GM19238 (cell line): ENCODE measurements at regions not wholly inside any gene's neighbourhood (a gene's known extent, or its start where the extent isn't known, plus 50 kb on each side); places are given as distances from the start of the nearest gene placed in this dataset.
"Not testable (repeated sequence)": the region's sequence is repeated elsewhere in the genome, so short reads cannot be mapped to it uniquely, and the experiment has no call there.

Experiments used
- DNase-seq: peaks from one replicate; pipeline ENCODE4 v3.0.0; 2011; ENCODE audit warnings: low spot score; ENCODE audit not compliant: insufficient read length

DNA sequence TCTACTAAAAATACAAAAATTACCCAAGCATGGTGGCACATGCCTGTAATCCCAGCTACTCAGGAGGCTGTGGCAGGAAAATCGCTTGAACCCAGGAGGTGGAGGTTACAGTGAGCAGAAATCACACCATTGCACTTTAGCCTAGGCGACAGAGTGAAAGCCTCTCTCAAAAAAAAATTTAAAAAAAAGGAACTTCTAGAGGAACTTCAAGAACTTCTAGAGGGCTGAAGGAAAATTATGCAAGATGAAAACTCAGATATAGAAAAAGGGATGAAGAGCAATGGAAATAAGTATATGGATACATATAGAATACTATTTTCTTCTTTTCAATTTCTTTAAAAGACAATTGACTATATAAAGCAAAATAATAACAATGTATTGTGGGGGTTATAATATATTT lies 51.2 kb upstream of the PRR5 start:
- no peak for DNase-seq

DNA sequence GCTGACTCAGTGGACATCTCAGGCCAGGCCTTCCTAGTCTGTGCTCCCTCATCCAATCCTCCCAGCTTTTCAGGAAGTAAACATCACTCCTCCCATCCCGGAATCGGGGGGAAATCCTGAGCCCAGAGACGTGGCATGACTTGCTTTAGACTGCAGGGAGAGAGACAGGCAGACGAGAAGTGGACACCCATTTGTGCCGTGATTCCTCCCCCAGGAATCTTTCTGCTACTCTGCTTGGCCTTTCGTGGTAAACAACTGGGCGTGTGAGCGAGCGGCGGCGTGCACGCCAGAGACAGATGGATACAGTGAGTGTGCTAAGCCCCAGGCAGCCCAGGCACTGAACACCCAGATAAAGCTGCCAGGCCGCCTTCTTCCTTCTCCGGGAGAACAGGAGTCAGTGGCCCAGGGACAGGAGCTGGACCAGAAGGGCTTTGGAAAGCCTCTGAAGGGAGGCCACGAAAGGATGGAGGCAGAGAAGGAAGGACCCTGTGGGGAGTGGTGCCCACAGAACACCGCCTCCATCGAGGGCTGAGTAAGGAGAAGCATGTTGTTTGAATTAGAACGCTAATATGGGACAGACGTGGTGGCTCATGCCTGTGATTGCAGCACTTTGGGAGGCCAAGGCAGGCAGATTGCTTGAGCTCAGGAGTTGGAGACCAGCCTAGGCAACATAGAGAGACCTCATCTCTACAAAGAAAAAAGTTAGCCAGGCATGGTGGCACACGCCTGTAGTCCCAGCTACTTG lies 53.0 kb upstream of the PRR5 start:
- no peak for DNase-seq

DNA sequence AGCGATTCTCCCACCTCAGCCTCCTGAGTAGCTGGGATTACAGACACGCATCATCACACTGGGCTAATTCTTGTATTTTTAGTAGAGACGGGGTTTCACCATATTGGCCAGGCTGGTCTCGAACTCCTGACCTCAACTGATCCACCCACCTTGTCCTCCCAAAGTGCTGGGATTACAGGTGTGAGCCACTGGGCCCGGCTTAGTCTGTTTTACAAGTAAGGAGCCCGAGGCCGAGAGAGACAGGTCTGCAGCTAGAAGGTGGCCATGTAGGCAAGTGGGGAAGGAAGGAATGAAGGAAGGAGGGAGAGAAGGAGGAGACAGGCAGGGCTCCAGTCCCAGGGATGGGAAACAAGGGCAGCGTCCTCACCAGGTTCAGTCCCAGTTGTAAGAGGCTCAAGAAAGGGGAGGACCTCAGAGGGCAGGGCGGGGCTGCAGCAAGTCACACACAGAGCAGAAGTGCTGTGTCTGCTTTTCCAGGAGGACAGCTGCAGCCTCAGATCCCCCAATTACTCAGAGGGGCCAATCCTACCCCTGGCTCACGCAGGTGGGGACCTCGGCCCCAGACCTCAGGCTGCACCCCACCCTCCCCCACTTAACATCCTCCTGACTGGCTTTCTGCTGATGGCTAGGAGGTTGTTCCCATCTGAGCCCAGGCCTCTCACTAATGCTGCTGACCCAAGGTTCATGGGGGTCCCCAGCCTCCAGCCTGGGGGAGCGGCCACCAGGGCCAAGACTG lies 53.8 kb upstream of the PRR5 start:
- DNase-seq, result no peak

DNA sequence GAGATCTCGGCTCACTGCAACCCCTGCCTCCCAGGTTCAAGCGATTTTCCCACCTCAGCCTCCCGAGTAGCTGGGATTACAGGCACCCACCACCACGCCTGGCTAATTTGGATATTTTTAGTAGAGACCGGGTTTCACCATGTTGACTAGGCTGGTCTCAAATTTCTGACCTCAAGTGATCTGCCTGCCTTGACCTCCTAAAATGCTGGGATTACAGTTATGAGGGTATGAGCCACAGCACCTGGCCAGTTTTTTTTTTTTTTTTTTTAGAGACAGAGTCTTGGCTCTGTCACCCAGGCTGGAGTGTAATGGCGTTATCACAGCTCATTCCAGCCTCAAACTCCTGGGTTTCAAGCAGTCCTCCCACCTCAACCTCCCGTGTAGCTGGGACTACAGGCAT lies 54.9 kb upstream of the PRR5 start:
- no peak for DNase-seq

DNA sequence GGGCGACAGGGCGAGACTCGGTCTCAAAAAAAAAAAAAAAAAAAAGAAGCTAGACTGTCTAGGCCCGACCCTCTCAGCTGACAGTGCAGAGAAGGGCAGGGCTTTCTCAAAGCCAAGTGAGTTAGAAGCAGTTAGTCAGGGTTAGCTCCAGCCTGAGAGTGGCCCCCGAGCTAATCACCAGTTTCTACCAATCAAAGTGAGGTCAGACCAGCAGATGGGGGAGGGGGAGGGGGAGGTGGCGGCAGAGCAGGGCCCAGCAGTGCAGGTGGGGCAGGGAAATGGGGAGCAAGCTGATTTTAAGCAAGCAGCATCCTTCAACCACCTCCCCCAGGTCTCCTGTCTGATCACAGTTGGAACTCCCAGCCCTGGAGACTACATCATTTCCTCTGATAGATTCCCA lies 55.3 kb upstream of the PRR5 start:
- no peak for DNase-seq

DNA sequence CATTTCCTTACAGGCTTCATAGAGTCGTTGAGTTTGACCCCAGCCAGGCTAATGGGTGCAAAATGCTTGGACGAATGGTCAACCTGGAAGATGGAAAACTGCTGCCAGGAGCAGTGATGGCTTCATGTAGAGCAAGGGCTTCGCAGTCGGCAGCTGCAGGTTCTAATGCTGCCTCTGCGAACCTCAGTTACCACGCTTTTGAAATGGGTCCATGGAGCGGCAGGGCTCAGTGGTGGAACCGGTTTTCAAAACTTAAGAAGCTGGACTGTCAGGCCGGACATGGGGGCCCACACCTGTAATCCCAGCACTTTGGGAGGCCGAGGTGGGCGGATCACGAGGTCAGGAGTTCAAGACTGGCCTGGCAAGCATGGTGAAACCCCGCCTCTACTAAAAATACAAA lies 55.9 kb upstream of the PRR5 start:
- DNase-seq, result no peak

DNA sequence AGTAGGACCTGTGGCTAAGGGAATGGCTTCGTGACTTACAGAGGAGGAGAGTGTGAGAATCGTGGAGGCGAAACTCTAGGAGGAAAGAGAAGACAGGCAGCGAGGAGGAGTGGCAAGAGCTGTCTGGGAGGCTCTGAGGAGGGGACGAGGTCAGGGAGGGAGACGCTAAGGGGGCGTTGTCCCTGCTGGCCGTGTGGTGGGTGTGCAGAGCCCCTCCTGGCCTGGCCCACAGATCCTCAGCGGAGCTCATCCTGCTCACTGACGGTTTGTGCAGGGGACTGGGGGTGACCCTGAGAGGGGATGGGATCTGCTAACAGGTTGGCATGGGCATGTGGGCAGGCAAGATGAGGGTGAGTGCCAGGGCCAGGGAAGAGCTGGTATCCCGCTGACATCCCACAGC lies 56.5 kb upstream of the PRR5 start:
- DNase-seq, result no peak

DNA sequence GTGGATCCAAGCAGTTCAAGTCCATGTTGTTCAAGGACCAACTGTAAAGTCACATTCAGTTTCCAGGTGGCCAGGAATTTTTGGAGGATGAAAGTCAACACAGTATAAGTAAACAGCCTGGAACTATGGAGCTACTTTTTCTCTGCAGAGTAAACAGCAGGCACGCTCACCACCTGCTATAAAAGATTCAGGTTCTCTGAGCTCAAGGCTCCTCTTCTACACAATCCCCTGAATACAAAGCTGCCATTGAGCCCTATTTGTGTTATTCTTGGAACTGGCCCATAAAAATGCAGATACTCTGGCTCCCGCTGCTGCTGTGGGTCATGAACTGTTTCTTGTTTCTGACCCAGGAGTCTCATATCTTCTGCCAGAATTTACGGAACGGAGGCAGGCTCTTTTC lies 56.9 kb upstream of the PRR5 start:
- no peak for DNase-seq

DNA sequence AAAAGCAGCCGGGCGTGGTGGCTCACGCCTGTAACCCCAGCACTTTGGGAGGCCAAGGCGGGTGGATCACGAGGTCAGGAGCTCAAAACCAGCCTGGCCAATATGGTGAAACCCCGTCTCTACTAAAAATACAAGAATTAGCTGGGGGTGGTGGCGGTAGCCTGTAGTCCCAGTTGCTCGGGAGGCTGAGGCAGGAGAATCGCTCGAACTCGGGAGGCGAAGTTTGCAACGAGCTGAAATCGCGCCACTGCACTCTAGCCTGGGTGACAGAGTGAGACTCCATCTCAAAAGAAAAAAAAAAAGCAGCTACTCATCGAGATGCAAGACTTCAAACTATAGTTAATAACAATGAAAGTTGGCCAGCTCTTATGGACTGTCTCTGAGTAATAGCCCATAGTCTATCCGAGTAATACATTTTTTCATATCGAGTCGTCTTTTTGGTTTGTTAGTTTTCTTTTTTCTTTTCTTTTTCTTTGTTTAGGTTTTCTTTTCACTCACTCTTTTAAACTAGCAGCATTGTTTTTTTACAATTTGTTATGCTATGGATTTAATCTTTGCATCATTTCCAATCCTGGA lies 58.4 kb upstream of the PRR5 start:
- DNase-seq, result not testable (repeated sequence)

DNA sequence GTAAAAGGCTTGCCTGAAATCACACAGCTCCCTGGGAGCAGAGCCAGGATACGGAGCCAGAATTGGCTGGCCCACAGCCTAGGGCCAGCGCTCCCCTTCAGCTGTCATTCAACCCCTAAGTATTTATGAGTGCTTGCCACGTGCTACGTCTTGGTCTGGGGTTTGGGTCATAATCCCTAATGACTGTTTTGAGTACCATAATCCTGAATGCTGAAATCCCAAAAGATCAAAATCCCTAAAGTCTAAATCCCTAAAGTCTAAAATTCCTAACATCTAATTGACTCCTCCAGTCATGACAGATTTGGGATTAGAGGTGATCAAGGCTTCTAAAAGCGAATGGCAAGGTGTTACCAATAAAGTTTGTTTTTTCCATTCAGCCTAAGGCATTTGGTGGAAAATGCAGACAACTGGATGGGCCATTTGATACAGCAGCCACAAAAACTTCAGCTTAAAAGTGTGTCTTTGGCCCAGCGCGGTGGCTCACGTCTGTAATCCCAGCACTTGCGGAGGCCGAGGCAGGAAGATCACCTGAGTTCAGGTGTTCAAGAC lies 59.8 kb upstream of the PRR5 start:
- DNase-seq, result no peak

DNA sequence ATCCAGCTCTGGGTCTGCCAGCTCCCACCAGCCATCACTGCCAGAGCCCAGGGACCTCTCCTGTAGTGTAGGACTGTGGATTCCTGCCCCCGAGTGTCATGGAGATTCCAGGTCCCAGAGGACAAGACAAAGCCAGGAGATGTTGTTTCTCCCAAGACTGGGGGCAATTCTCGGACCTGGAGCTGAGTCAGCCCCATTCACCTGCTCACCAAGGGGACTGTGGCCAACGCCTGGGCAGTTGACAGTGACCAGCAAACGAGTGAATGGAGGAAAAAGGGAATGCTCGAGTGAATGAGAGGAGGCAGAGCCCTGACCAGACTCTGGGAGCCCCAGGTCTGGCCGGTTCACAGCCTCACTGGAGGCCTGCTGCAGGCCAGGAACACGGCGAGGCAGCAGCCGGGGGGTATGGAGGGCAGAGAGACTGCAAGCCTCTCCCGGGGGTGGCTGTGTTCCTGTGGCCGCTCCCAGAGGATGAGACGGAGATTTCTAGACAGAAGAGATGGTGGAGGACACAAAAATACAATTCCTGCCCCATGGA lies 61.3 kb upstream of the PRR5 start:
- no peak for DNase-seq

DNA sequence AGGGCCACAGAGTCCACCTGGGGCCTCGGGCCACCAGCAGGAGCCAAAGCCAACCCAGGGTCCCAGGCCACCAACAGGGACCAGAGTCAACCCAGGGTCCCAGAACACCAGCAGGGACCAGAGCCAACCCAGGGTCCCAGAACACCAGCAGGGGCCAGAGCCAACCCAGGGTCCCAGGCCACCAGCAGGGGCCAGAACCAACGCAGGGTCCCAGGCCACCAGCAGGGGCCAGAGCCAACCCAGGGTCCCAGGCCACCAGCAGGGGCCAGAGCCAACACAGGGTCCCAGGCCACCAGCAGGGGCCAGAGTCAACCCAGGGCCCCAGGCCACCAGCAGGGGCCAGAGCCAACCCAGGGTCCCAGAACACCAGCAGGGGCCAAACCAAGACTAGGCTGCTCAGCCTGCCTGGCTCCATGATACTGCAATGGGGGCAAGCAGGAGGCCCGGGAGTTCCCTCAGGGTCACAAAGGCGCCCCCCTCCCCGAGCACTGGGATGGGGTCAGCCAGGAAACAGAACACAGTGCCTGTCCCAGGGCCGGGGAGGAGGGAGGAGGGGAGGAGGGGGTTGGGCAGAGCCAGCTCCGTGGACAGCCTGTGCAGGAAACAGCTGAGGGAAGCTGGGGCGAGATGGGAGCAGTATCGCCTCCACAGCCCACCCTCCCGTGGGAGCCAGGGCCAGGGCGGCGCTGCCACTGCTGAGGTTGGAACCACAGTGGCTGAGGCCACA lies 62.0 kb upstream of the PRR5 start:
- no peak for DNase-seq

DNA sequence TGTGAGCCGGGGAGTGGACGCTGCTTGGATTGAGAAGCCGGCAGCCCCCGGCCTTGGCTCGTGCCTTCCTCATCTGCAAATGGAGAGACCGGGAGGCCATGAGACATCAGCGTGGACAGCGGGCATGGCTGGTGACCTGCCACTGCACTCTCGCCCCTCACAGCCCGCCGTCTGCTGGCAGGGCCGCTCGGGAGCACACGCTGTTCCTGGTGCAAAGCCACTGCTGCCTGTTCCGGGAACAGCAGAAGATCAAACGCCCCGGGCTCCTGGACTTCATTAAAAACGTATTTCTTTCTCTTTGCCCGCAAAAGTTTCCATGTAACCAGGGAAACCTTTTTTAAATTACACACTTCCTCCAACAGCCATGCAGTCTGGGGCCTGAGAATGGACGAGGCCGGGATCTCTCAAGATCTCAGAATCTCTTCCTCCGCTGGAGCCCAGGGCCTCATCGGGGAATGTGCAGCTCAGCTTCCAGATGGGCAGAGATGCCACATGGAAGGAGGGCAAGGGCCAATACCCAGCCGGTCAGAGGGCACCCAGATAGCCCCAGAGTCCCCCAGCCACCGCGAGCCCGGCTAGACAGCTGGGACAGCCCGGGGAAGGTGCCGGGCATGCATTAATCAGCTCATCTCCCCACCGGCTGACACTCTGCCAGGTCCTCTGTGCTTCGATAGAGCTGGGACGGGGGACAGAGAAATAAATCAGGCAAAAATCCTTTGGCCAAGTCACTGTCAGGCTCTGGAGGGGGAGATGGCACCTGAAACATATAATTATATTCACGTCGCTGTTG lies 62.8 kb upstream of the PRR5 start:
- DNase-seq, result no peak

DNA sequence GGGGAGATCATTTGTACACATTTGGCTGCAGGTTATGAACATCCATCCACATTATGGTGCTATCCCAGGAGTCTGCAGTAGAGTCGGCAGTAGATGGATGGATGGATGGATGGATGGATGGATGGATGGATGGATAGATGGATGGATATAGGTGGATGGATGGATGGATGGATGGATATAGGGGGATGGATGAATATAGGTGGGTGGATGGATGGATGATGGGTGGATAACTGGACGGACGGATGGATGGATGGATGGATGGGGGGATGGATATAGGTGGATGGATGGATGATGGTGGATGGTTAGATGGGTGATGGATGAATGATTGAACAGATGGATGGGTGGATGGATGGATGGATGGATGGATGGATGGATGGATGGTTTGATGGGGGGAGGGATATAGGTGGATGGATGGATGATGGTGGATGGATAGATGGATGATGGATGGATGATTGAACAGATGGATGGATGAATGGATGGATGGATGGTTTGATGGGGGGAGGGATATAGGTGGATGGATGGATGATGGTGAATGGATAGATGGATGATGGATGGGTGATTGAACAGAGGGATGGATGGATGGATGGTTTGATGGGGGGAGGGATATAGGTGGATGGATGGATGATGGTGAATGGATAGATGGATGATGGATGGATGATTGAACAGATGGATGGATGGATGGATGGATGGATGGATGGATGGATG lies 65.3 kb upstream of the PRR5 start:
- DNase-seq, result not testable (repeated sequence)

DNA sequence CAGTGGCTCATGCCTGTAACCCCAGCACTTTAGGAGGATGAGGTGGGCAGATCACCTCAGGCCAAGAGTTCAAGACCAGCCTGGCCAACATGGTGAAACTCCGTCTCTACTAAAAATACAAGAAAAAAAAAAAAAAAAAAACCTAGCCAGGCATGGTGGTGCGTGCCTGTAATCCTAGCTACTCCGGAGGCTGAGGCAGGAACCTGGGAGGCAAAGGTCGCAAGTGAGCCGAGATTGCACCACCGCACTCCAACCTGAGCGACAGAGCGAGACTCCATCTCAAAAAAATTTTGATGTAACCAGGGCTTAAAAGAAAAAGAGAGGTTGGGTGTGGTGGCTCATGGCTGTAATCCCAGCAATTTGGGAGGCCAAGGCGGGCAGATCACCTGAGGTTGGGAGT lies 66.4 kb upstream of the PRR5 start:
- not testable (repeated sequence) for DNase-seq

DNA sequence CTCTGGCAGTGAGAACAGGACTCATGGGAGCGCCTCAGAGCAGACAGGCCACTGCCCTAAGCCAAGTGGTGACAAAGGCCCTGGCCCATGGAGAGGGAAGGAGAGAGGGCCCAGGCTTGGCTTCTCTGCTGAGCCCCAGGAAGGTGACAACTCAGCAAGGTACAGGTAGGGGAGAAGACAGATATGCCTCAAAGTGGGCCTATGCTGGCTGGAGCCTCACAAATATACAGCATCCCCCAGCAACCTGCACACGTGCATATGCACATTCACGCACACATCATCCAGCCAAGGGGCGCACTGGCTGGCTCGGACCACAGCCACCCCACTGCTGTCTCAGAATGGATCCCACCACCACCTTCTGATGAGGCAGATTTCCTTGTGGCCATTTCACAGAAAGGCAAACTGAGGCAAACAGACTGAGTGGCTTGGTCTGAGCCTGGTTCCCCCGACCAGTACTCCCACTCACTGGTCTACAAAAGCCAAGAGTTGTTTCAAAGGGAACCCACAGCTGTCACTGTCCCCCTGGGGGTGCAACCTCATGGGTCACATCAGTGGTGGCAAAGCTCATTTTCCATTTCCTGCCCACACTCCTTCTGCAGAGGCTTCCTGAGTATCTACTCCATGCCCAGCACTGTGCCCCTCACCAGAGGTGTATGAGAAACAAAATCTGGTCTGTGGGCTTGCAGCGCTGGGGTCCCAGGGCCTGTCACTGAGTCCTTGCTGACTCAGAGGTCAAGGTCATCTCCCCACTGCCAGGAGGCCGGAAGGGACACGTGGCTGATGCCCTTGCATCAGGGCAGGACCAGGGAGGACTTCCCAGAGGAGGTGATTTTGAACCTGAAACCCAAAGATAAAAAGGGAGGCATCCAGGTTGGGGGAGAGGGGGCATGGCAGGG lies 67.3 kb upstream of the PRR5 start:
- no peak for DNase-seq

DNA sequence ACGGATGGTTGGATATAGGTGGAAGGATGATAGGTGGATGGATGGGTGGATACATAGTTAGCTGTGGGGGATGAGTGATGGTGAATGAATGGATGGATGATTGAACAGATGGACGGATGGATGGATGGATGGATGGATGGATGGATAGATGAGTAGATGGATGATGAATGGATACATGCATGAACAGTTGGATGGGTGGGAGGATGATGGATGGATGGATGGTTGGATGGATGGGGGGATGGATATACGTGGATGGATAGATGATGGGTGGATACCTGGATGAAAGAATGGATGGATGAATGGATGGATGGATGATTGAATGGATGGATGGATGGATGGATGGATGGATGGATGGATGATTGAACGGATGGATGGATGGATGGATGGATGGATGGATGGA lies 68.4 kb upstream of the PRR5 start:
- no peak for DNase-seq

DNA sequence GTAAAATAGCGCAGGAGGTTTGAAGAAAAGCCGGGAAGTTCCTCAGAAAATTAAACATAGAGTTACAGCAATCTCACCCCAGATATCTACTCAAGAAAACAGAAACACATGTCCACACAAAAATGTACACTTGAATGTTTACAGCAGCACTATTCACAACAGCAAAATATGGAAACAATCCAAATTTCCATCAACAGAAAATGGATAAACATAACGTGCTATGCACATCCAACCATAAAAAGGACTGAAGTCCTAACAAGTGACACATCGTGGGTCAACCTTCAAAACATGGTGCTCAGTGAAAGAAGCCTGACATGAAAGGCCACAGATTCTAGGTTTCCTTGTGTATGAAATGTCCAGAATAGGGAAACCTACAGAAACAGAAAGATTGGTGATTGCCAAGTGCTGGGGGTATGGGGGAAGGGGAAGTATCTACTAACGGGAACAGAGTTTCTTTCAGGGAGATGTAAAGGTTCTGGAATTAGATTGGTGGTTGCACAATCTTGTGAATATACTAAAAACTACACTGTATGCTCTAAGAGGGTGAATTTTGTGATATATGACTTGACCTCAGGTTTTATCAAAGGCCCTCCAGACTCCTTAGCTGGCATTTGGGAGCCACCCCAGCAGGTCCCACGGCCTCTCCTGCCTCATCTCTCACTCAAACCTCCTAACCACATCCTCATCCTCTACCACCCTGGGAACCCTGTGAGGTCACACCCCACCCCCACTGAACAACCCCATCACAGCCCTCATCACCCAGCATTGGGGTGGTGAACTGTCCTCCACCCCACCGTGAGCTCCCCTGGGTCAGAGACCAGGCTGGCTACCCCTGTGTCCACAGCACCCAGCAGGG lies 69.2 kb upstream of the PRR5 start:
- DNase-seq, result no peak
